RWPE1 (cell line): ENCODE measurements at regions not wholly inside any gene's neighbourhood (a gene's known extent, or its start where the extent isn't known, plus 50 kb on each side); places are given as distances from the start of the nearest gene placed in this dataset.
A peak's percentile ranks its signal among the peaks of the same experiment; 100 is the strongest.

Source experiments
- CTCF ChIA-PET: fragments of 350-600 bp; sonication (Branson Sonifier 250); formaldehyde crosslinking; extraction: SDS; loops from one replicate; lab custom pipeline; 2021; lab: Yijun Ruan, JAX
- POLR2A ChIA-PET: fragments of 400-600 bp; formaldehyde crosslinking; extraction: SDS; loops from one replicate; lab custom pipeline; 2020; ENCODE audit warnings: antibody characterized with exemption; ENCODE audit not compliant: low non-redundant PET; lab: Yijun Ruan, JAX
- DNase-seq: peaks from one replicate; pipeline ENCODE4 v3.0.0; 2012; ENCODE audit warnings: low spot score
- H3K27ac ChIP-seq: fragments of 450-650 bp; 2 replicates; pipeline ENCODE4 v1.5.1; 2017
- TF ChIP-seq, protein P1 (sequence below): fragments of 450-650 bp; conservative IDR thresholded peaks from 2 replicates; pipeline ENCODE4 v1.5.1; 2017; ENCODE audit warnings: low read depth, mild to moderate bottlenecking

DNA sequence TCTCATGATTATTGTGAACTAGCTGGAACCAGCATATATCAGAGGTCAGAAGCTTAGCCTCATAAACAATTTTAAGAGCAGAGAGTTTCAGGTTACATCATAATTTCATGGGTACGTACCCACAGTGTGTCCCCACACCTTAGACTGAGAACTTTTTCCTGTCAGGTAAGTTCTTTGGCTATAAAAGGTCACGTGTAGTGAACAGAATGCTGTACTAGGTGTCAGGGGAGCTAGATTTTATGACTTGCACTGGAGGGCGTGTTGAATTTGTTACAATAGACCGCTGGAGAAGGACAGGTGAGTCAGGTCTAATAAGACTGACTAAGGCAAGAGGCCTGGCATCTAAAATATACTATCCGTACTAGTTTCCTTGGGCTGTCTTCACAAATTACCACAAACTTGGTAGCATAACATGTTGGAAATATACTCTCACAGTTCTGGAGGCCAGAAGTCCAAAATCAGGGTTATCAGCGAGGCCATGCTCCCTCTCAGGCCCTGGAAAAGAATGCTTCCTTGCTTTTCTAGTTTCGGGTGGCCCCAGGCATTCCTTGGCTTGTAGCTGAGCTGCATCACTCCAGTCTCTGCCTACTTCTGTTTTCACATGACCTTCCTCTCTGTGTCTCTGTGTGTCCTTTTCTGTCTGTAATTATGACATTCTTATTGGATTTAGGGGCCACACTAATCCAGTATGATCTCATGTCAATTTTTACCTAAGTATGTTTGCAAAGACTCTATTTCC is 512.0 kb upstream of the NR3C2 start:
- ChIA-PET POLR2A (no interaction called here), CTCF (no interaction called here)
- DNase-seq, result peak; percentile 5
- no peak overlapping the region for H3K27ac ChIP-seq
- TF ChIP-seq, protein P1, sequence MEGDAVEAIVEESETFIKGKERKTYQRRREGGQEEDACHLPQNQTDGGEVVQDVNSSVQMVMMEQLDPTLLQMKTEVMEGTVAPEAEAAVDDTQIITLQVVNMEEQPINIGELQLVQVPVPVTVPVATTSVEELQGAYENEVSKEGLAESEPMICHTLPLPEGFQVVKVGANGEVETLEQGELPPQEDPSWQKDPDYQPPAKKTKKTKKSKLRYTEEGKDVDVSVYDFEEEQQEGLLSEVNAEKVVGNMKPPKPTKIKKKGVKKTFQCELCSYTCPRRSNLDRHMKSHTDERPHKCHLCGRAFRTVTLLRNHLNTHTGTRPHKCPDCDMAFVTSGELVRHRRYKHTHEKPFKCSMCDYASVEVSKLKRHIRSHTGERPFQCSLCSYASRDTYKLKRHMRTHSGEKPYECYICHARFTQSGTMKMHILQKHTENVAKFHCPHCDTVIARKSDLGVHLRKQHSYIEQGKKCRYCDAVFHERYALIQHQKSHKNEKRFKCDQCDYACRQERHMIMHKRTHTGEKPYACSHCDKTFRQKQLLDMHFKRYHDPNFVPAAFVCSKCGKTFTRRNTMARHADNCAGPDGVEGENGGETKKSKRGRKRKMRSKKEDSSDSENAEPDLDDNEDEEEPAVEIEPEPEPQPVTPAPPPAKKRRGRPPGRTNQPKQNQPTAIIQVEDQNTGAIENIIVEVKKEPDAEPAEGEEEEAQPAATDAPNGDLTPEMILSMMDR, result no peak

DNA sequence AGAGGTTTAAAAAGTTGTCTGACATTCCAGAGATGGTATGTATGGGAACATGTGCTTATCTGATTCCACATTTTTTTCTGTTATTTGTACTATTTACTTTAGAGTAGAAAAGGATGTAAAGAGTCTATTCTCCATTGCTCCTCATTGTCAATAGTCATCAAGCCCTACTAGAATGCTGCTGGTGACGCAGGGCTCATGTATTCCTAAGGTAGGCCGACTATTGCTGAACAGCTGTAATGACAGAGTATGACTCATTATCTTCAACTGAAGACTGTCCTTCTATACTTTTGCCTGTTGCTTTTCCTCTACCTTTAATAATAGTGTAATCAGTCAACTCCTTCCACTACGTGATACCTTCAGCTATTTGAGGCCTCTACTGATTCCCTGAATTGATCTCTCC is 509.1 kb upstream of the NR3C2 start:
- CTCF ChIA-PET, result no interaction called here
- POLR2A ChIA-PET, result no interaction called here
- TF ChIP-seq, protein P1, result no peak
- DNase-seq, result peak; percentile 8
- no peak overlapping the region for H3K27ac ChIP-seq

DNA sequence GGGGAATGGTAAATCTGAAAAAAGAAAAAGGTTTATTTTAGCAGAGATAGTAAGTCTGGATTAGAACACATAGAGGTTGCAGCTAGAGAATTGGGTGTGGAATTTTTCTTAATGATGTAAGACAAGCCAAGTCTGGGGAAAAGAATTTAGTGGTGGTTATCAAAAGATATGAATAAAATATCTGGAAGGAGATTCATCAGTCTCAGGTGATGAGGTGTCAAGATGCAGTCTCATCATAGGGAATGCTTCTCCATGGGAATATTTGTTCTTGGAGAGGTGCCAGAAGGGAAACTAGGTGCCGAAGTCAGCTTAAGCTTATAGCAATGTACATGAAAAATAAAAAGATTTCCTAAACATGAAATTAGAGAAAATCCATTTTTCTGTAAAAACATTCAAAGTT is 504.1 kb upstream of the NR3C2 start:
- POLR2A ChIA-PET, result no interaction called here
- CTCF ChIA-PET, result interaction anchor here (0.6 kb wide), 1 partner anchor 144 kb away, joined by 4 read pairs; no protein-coding TSS in a partner anchor
- no peak overlapping the region for H3K27ac ChIP-seq
- no peak for DNase-seq
- TF ChIP-seq, protein P1, result no peak

DNA sequence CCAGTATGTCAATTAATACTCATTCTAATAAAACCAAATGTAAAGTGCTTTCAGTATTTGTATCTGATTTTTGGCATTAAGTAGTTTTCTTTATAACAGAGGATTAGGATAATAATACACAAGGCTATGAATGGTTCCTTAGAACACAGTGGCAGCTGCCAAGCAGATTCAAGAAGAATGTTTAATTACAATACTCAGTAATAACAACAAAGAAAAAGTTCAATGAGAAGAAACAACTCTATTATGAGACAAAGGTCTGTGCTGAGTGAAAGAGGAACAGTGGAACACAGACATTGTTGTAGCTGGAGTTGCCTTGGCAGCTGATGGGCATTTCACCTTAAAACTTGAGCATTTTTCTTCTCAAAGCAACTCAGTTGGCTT is 502.6 kb upstream of the NR3C2 start:
- no peak for DNase-seq
- ChIA-PET POLR2A (no interaction called here), CTCF (no interaction called here)
- TF ChIP-seq, protein P1, result no peak
- no peak overlapping the region for H3K27ac ChIP-seq

DNA sequence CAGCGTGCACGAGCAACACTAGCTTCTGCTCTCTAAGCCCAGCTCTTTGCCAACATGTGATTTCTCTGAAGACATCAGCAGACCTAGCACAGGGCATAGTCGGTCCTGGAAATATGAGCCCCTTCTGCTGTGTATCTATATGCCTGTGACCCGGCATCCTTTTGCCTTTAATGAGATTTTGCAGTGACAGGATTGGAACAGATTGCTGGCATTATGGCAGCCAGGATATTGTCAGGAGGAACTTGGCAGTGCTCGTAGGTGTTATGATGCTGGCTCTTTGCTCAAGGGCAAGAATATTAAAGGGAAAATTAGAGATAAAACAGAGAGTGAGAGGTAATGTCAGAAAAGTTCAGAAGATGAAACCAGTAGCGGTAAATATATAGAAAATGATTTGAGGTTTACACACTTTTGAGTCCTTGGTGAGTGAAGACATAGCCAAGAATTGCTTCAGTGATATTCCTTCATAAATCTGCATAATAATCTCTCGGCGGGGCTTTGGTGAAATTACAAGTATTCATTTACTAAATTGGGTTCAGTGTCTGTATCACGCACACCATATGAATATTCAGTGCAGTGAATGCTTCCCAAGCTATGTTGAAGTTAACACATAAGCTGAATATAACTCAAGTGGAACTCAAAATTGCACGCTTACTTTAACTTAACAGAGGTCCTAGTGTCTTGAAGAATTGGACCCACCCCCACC is 502.1 kb upstream of the NR3C2 start:
- TF ChIP-seq, protein P1, result no peak
- DNase-seq, result no peak
- POLR2A ChIA-PET, result no interaction called here
- CTCF ChIA-PET, result no interaction called here
- H3K27ac ChIP-seq, result no peak overlapping the region

DNA sequence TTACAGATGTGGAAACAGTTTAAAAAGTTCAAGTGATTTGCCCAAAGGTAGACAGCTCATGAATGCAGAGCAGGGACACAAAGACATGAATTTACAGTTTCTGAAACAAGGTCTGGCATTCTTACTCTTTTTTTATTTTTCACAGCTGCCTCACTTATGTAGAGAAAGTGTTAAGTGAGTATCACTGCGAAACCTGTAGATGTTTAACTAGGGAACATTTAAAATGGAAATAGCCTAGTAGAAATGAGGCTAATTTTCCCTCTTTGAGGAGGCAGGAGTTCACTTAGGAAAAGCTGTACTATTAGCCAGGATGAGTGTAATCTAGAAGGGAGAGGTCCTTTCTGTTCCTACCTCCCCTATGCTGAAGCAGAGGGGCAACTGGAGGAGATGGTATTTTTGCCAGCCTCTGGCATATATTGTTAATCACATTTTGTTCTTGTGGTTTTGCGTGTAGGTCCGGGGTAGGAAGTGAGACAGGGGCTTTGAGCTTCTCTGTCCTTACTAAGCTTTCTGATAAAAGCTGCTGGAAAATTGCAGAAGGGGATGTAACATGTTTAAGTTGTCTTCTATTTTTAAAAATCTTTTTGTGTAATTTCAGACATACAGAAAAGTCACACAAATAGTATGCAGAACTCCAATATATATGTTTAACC is 492.8 kb upstream of the NR3C2 start:
- ChIA-PET CTCF (no interaction called here), POLR2A (no interaction called here)
- H3K27ac ChIP-seq, result no peak overlapping the region
- DNase-seq, result no peak
- TF ChIP-seq, protein P1, result no peak
